Parathyroid adenoma (tissue), 2 donors: ENCODE measurements at regions not wholly inside any gene's neighbourhood (a gene's known extent, or its start where the extent isn't known, plus 50 kb on each side); places are given as distances from the start of the nearest gene placed in this dataset.

Experiments
- H2AFZ ChIP-seq: fragments of 300-600 bp; sonication (generic); one replicate; pipeline ENCODE4 v1.7.0; 2017; ENCODE audit warnings: antibody characterized with exemption, mild to moderate bottlenecking
- H3K27ac ChIP-seq: fragments of 300-600 bp; sonication (generic); one replicate; pipeline ENCODE4 v1.7.0; 2017
- H3K27me3 ChIP-seq: fragments of 300-600 bp; sonication (generic); one replicate; pipeline ENCODE4 v1.7.0; 2017; ENCODE audit warnings: low read length; ENCODE audit not compliant: control insufficient read depth, insufficient read depth
- H3K36me3 ChIP-seq: fragments of 300-600 bp; sonication (generic); one replicate; pipeline ENCODE4 v1.7.0; 2017; ENCODE audit warnings: low read length; ENCODE audit not compliant: control insufficient read depth, insufficient read depth
- H3K4me1 ChIP-seq: fragments of 300-600 bp; sonication (generic); one replicate; pipeline ENCODE4 v1.7.0; 2017; ENCODE audit warnings: control low read depth
- H3K4me2 ChIP-seq: fragments of 300-600 bp; sonication (generic); one replicate; pipeline ENCODE4 v1.7.0; 2017; ENCODE audit warnings: low read length
- H3K4me3 ChIP-seq: fragments of 300-600 bp; sonication (generic); one replicate; pipeline ENCODE4 v1.7.0; 2017; ENCODE audit warnings: low read depth, low read length
- H3K79me2 ChIP-seq: fragments of 300-600 bp; sonication (generic); one replicate; pipeline ENCODE4 v1.7.0; 2017; ENCODE audit warnings: control low read depth
- H3K9ac ChIP-seq: fragments of 300-600 bp; sonication (generic); one replicate; pipeline ENCODE4 v1.7.0; 2017; ENCODE audit warnings: mild to moderate bottlenecking
- H3K9me3 ChIP-seq: fragments of 300-600 bp; sonication (generic); one replicate; pipeline ENCODE4 v1.7.0; 2017; ENCODE audit warnings: low read length; ENCODE audit not compliant: control insufficient read depth
- TF ChIP-seq, protein P1 (sequence below): fragments of 300-600 bp; sonication (generic); IDR thresholded peaks from one replicate; pipeline ENCODE4 v1.7.0; 2017; ENCODE audit warnings: antibody characterized with exemption, mild to moderate bottlenecking
- donor health status: primary hyperparathyroidism.

DNA sequence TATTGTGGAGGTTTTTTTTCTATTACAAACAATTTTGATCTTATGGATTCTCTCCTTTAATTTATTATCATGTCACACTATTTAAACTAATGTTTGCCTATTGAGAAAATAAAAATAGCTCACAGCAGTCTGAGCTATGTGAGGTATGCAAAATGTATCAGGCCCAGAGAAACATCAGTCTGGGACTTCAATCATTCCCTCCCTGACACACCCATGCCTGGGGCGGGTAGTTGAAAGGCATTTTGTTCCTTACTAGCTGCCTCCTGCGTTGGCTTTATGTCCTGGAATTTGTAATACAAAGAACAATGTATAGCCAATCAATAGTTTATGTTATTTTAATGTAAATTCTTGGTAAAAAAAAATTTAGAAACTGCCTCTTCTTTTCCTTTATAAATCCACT is 403.3 kb downstream of the EPM2A start:
- Histone ChIP-seq H3K36me3 (no peaks in the 10 kb centered on the region), H3K4me2 (no peak overlapping the region), H3K9ac (no peak overlapping the region), H2AFZ (no peak overlapping the region), H3K27ac (no peak overlapping the region), H3K9me3 (no peaks in the 10 kb centered on the region), H3K4me1 (no peaks in the 10 kb centered on the region), H3K27me3 (no peaks in the 10 kb centered on the region), H3K79me2 (no peaks in the 10 kb centered on the region), H3K4me3 (no peak overlapping the region)
- TF ChIP-seq, protein P1, sequence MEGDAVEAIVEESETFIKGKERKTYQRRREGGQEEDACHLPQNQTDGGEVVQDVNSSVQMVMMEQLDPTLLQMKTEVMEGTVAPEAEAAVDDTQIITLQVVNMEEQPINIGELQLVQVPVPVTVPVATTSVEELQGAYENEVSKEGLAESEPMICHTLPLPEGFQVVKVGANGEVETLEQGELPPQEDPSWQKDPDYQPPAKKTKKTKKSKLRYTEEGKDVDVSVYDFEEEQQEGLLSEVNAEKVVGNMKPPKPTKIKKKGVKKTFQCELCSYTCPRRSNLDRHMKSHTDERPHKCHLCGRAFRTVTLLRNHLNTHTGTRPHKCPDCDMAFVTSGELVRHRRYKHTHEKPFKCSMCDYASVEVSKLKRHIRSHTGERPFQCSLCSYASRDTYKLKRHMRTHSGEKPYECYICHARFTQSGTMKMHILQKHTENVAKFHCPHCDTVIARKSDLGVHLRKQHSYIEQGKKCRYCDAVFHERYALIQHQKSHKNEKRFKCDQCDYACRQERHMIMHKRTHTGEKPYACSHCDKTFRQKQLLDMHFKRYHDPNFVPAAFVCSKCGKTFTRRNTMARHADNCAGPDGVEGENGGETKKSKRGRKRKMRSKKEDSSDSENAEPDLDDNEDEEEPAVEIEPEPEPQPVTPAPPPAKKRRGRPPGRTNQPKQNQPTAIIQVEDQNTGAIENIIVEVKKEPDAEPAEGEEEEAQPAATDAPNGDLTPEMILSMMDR: no peak

DNA sequence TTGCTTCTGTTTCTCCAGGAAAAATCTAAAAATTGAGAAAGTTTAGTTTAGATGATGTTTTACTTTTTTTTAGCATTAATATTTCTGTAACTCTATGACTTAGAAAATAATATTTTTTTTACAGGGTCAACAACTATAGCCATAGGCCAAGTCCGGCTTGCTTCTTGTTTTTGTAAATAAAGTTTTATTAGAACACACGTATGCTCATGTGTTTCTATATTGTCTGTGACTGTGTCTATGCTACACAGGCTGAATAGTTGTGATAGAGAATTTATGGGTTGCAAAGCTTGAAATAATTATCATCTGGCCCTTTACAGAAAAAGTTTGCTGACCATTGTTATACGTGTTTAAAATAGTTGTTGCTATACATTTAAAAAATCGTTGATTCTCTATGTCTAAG is 399.2 kb downstream of the EPM2A start:
- Histone ChIP-seq H3K9ac (no peak overlapping the region), H3K36me3 (no peaks in the 10 kb centered on the region), H3K27me3 (no peaks in the 10 kb centered on the region), H3K4me1 (peaks cover 4% of the 10 kb centered on the region), H3K27ac (no peak overlapping the region), H2AFZ (no peak overlapping the region), H3K4me2 (no peak overlapping the region), H3K79me2 (no peaks in the 10 kb centered on the region), H3K9me3 (no peaks in the 10 kb centered on the region), H3K4me3 (no peak overlapping the region)
- TF ChIP-seq, protein P1: no peak

GRCh38 chr6:145339089-145339488 is 396.2 kb downstream of the EPM2A start:
- Histone ChIP-seq H3K9ac (no peak overlapping the region), H3K27ac (no peak overlapping the region), H2AFZ (no peak overlapping the region), H3K4me2 (no peak overlapping the region), H3K27me3 (no peaks in the 10 kb centered on the region), H3K36me3 (no peaks in the 10 kb centered on the region), H3K4me3 (no peak overlapping the region), H3K9me3 (no peaks in the 10 kb centered on the region), H3K4me1 (peaks cover 4% of the 10 kb centered on the region), H3K79me2 (no peaks in the 10 kb centered on the region)
- TF ChIP-seq, protein P1: no peak

- H3K36me3 ChIP-seq: no peaks in the 10 kb centered on the region
- H3K9me3 ChIP-seq: no peaks in the 10 kb centered on the region
- H3K79me2 ChIP-seq: no peaks in the 10 kb centered on the region
- no peak overlapping the region for H3K4me2 ChIP-seq
- peaks cover 4% of the 10 kb centered on the region for H3K4me1 ChIP-seq
- no peak overlapping the region for H3K4me3 ChIP-seq
- no peak overlapping the region for H2AFZ ChIP-seq
- no peak overlapping the region for H3K27ac ChIP-seq
- no peak overlapping the region for H3K9ac ChIP-seq
- no peaks in the 10 kb centered on the region for H3K27me3 ChIP-seq
- TF ChIP-seq, protein P1: no peak
These were observed 395.1 kb downstream of the EPM2A start for GRCh38 chr6:145340256-145340655.

DNA sequence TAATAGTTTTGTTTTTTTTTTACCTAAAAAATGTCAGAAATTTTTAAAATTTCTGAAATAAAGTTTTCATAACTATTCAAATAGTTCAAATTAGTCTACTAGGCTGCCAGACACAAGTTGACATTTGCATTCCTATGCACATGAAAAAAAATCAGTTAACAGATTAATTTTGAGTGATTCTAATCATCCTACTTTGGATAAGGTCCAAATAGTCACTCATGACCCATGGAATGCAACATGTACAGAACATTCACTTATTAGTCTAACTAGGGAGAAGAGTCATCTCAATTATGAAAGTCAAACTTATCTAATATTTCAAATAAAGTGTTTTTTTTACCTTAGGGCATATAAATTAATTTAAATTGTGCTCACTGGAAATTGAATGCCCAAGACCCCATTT is 390.2 kb downstream of the EPM2A start:
- TF ChIP-seq, protein P1: no peak

More for the DNA sequence above, 390.2 kb downstream of the EPM2A start:
- Histone ChIP-seq H3K27me3 (no peaks in the 10 kb centered on the region), H3K79me2 (no peaks in the 10 kb centered on the region), H3K4me1 (no peaks in the 10 kb centered on the region), H3K27ac (no peak overlapping the region), H2AFZ (no peak overlapping the region), H3K9me3 (no peaks in the 10 kb centered on the region), H3K4me2 (no peak overlapping the region), H3K36me3 (no peaks in the 10 kb centered on the region), H3K9ac (no peak overlapping the region), H3K4me3 (no peak overlapping the region)
